Fibroblast of skin of right quadriceps (primary cell): ENCODE measurements at regions not wholly inside any gene's neighbourhood (a gene's known extent, or its start where the extent isn't known, plus 50 kb on each side); places are given as distances from the start of the nearest gene placed in this dataset.

Experiments
- DNase-seq: peaks from one replicate; pipeline ENCODE4 v3.0.0-alpha.2; 2013

DNA sequence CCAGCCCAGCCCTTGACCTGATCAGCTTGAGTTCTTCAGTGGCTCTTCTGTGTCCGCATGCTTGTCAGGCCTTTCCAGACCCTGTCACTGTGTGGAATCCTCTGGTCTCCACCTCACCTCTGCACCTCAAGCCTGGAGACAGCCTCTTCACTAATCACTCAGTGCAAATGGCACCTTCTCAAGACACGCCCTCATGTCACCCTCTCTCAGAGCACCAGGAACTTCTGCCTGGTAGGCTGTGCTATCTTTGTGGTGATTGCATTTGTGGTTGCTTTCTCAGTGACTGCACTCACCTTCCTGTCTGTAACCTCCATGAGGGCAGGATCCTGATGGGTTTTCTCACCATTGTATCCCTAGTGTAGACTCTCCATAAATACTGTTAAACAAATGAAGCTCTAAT is 435.2 kb upstream of the CDH4 start:
- no peak for DNase-seq

DNA sequence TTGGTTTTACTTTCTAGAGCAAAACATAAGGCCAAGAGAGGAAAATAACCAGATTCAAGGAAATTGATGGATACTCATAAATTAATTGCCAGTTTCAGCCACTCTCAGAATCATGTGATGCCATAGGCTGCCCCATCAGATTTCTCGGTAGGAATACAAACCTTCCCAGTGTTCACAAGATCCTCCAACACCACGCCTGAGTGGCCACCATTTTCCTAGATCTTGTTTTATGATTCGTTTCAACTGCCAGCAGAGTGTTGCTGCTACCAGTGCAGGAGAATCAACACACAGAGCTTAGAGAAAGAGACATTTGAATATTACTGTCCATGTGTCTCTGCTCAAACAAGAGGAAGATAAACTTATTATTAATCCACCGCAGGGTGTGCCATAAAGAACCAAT is 434.2 kb upstream of the CDH4 start:
- no peak for DNase-seq

DNA sequence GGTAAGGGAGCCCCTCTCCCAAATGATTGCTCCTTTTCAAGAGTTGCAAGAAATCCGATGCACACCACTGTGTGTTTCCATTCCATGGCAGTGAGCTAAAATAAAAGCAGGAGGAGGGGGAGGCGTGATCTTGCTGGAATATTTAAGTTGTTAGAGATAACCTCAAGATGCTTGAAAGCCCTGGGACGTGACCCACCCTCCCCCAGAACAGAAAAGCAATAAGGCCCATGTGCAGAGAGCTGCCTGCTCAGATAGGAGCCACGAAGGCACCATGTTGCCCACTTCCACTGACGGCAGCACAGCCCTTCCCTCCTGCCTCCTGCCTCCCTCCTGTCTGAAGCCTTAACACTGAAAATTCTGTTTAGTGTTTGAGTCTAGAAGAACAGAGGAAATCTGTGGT is 432.6 kb upstream of the CDH4 start:
- DNase-seq = no peak

DNA sequence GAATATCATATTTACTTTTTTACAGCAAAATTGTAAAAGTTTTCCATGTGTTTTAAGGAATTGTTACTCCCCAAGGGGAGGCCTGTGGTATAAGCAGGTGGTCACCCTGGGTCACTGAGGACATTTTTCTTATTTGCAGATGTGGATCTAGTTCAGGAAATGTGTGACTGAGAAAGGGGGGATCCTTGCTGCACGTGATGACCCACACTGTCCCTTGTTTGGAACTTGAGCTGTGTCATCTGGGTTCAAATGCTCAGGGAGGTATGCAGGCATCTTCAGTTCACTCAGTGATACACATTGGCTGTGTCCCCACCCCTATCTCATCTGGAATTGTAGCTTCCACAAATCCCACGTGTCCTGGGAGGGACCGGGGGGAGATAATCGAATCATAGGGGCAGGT is 431.9 kb upstream of the CDH4 start:
- DNase-seq = no peak

- DNase-seq = no peak
Measured at GRCh38 chr20:60820918-60821317, 431.1 kb upstream of the CDH4 start.

GRCh38 chr20:60822699-60823607 is 429.1 kb upstream of the CDH4 start:
- DNase-seq = no peak

- no peak for DNase-seq
Measured at GRCh38 chr20:60835876-60836275, 416.2 kb upstream of the CDH4 start.

GRCh38 chr20:60837173-60837770 is 414.8 kb upstream of the CDH4 start:
- no peak for DNase-seq

DNA sequence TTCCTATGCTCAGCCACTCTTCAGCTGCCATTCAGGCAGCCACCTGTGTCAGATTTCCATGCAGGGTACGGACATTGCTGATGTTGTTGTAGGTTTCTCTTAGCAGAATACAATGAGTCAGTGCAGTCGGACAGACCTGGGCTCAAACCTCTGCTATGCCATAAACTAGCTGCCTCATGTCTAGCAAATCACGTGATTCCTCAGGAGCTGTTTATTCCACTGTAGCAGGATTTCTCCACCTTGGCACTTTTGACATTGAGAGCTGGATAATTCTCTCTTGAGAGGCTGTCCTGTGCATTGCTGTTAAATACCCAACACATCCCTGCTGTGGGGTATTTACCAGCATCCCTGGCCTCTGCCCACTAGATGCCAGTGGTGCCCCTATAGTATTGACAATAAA is 413.8 kb upstream of the CDH4 start:
- DNase-seq = no peak

GRCh38 chr20:60840971-60841370 is 411.1 kb upstream of the CDH4 start:
- no peak for DNase-seq

- no peak for DNase-seq
Measured at GRCh38 chr20:60845146-60845545, 406.9 kb upstream of the CDH4 start.

DNA sequence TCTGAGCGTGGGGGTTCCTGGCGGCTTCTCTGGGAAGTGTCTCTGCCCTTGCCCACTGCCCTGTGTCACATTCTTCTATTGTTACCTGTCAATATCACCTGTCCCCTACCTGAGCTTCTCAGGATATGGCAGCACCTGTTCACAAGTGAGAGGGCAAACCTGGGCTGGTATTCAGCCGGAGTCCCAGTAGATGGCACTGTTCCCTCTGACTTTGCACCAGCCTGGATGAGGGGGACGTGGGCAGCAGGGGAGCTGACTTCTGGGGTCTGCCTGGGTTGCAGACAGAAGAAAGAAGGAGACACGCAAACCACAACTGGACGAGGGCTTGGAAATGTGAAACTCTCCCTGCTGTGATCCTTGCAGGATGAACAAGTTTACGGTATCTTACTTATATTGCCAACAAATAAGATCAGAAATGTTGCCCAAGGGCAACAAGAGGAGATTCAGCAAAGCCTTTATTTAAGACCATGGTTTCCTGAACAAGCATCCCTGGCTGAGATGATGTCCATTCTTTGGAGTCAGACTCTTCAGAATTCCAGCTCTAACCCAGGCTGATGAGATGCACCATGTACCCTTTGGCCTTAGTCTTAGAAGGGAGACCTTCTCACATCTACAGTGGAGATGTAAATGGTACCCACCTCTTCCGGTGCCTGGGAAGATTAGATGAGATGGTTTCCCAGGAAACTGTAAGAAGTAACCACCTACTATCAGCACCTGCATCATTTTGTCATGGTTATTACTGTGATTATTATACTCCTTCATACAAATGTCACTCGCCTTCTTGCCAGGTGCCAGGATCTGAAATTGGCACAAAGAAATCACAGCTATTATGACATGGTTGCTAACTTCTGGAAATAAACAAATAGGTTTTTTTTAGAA is 400.0 kb upstream of the CDH4 start:
- peak; percentile 2 for DNase-seq

DNA sequence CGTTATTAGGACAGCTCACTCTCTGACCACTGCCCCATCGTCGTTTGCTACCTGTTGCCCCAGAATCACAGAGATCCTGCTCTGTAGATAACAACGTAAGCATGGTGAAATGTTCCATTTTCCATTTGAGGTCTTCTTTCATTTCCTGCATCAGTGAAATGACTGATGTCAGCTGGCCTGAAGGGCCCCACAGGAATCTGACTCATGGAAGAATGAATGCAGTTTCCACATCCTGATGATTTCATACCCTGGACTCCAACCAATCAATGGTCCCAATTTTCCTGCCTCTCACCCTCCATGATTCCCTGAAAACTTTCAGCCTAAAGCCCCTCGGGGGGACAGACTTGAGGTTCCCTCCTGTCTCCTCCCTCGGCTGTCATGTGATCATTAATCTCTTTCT is 394.4 kb upstream of the CDH4 start:
- peak; percentile 75 for DNase-seq

DNA sequence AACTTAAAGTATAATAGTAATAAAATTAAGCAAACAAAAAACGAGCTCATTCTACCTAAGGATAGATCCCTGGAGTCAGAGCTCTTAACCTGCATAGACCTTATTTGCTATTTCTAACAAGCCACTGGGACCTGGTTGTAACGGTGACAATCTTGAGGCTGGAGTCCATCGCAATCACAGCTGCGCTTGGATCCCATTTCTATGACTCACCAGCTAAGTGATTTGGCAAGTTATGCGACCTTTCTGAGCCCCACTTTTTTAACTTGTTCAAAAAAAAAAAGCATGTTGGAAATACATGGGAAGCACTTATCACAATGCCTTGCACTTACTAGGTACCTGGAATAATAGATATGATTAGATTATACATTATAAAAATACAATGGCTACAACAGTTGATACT is 389.5 kb upstream of the CDH4 start:
- peak; percentile 2 for DNase-seq

DNA sequence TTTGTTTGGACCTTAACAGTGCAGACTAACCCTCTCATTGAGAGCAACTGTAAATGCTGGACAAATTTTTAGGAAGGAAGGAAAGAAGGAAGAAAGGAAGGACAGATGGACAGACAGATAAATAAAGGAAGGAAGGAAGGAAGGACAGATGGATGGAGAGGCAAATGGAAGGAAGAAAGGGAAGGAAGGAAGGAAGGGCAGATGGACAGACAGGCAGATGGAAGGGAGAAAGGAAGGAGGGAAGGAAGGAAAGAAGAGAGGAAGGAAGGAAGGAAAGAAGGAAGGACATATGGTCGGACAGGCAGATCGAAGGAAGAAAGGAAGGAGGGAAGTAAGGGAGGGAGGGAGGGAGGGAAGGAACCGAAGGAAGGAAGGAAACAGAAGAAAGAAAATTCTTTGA is 388.5 kb upstream of the CDH4 start:
- no peak for DNase-seq

DNA sequence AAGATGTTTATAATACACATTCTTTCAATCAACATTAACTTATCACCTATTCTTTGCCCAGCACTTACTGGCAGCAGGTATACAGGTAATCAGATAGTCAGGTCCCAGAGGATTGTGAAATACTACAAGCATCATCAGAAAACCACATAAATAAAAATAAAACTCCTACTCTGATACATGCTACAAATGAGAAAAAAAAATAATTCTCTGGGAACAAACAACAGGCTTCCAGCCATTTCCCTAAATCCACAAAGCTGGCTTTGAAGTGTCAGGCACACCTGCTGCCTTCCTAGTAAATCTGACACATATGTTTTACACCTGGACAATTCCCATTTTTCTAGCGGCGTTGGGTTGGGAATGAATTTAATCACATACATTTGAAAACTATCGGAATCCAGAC is 384.5 kb upstream of the CDH4 start:
- no peak for DNase-seq

- DNase-seq = no peak
Measured at GRCh38 chr20:60868316-60868891, 383.7 kb upstream of the CDH4 start.

GRCh38 chr20:60869087-60869486 is 383.0 kb upstream of the CDH4 start:
- no peak for DNase-seq

DNA sequence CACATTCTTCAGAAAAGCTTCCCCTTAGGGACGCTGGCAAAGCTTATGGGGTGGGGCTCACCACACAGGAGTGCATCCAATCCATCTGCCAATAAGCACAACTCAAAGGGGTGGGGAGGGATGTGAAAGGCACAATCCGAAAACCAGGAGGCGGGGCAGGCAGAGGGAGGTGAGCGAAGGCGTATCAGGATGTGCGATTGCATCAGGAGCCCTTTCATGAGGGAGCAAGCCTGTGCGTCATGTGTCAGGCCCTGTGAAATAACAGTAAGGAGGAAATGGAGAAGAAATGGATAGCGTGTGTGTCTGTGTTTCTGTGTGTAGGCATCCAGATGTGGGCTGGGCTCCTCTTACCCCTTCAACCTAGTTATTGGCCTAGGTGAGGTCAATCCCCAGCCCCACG is 382.4 kb upstream of the CDH4 start:
- DNase-seq = peak; percentile 15

- no peak for DNase-seq
Measured at GRCh38 chr20:60870040-60870439, 382.0 kb upstream of the CDH4 start.

DNA sequence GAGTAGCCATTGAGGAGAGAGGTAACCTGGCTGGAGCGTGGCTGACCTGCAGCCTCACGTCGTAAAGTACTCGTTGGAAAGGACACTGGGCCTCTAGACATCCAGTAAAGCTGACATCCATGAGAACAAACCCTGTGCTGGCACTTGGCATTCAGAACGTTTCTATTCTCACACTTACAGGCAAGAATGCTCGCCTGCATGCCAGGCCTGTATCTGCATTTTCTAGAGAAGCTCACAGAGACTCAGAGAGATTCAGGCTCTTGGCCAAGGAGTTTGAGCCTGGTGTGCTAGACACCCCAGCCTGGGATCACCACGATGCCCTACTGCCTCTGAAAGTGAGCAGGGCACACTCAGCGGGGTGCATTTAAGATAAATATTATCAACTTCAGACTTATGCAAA is 379.8 kb upstream of the CDH4 start:
- no peak for DNase-seq

- no peak for DNase-seq
Measured at GRCh38 chr20:60877071-60877857, 374.8 kb upstream of the CDH4 start.
